ENCODE measurements at regions not wholly inside any gene's neighbourhood (a gene's known extent, or its start where the extent isn't known, plus 50 kb on each side); places are given as distances from the start of the nearest gene placed in this dataset.

DNA sequence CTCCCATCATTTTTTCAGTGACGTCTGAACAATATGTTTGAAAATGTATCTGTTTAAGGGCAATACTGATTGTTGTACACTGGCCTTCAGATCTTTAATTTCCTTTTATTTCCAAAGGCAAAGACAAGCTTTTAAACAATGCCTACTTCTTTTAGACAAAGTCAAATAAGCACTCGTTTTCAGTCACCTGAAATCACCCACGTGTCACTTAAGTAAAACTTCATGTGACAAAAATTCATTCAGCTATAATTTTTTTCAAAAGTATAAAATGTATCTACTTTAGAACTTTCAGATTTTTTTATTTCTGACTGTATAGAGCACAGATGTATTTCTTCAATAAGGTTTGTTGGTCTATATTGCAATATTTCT is 113.5 kb upstream of the BEND6 start:
- peak overlapping the region; percentile 84 for H3K4me3 ChIP-seq (ENCODE audit: low read depth, low read length)
- TF ChIP-seq, protein P1, sequence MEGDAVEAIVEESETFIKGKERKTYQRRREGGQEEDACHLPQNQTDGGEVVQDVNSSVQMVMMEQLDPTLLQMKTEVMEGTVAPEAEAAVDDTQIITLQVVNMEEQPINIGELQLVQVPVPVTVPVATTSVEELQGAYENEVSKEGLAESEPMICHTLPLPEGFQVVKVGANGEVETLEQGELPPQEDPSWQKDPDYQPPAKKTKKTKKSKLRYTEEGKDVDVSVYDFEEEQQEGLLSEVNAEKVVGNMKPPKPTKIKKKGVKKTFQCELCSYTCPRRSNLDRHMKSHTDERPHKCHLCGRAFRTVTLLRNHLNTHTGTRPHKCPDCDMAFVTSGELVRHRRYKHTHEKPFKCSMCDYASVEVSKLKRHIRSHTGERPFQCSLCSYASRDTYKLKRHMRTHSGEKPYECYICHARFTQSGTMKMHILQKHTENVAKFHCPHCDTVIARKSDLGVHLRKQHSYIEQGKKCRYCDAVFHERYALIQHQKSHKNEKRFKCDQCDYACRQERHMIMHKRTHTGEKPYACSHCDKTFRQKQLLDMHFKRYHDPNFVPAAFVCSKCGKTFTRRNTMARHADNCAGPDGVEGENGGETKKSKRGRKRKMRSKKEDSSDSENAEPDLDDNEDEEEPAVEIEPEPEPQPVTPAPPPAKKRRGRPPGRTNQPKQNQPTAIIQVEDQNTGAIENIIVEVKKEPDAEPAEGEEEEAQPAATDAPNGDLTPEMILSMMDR (IDR thresholded peaks at IDR 0.05; ENCODE audit: insufficient read depth, low read depth, low read length): no peak
- DNase-seq (ENCODE audit: low read depth): no peak

DNA sequence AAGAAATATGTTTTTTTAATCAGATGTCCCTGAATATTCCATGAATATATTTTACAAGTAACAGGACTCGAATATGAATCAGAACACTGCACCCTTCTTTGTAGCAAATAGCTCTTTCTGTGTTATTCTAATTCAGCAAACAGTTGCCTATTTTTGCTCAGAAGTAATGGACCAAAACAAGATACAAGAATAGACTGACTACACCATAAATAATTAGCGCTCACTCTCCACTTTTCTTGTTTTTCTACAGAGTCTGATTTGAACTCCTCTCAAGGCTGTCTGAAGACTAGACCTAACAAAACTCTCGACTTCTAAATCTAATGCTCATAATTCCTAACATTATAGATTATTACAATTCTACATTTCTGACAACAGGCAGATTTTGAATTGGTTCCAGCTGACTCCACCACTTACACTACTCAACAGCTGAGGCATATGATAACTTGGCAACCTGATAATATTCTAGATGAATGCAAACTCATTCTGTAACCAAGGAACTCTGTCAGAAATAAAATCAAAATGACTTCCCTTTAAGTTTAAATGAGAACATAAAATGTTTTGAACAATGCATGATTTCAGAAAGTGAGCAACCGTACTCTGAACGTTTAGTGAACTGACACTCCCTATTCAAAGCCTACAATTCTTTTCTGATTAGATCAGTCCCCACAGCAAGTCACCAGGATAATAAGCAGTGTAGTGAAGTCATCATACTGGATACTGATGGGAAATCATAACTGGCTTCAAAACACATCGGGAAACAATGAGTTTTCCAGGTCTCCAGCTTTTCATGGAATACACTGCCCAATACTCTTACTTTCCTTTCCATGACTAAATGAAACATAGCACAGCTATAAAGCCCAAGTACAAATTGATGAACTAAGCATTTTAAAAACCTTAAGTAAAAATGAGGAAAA is 114.2 kb upstream of the BEND6 start:
- H3K4me3 ChIP-seq (ENCODE audit: low read depth, low read length): peak overlapping the region; percentile 84
- DNase-seq (ENCODE audit: low read depth): peak; percentile 59
- TF ChIP-seq, protein P1 (IDR thresholded peaks at IDR 0.05; ENCODE audit: insufficient read depth, low read depth, low read length): no peak

DNA sequence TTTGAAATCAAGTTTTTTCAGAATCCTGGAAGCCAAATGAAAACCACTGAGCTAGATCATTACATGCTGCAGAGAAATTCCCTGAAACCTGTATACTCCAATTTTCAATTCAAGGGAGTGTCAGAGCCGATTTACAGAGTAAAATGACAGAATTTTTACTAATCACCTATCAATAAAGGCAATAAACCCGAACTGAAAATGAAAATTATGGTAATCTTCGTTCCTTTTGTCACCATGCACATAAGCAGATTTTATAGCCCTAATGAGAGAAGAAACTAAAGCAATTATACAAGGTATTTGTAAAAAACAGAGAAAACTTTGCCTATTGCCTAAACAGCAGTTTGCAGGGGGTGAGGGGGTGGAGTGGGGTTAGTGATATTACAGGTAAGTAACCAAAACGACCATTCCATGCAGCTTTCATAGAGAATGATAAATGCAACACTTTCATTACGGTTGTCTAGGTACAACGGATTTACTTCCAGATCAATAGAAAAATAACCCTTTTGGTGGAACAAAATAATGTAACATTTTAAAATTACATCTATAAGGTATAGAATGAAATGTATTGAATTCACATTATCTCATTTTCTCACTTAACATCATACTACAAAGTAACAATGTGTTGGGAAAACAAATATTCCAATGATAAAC is 115.2 kb upstream of the BEND6 start:
- TF ChIP-seq, protein P1 (IDR thresholded peaks at IDR 0.05; ENCODE audit: insufficient read depth, low read depth, low read length): no peak
- DNase-seq (ENCODE audit: low read depth): no peak
- H3K4me3 ChIP-seq (ENCODE audit: low read depth, low read length): no peak overlapping the region

DNA sequence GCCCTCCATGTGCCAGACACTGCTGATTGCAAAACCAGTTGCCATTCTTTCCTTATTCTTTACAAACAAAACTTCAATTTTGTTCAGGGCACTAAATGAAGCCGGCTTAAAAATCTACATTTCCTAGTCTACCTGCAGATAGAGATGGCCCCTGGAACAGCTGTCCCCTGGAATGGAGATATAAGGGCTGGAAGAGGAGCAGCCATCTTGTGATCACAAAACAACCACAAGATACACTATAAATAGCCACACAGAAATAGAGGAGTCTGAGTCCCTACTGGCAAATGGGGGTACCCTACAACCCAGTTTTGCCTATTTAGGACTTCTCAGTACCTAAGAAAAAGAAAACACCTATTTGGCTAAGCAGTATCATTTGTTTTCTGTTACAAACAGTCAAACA is 115.9 kb upstream of the BEND6 start:
- DNase-seq (ENCODE audit: low read depth): no peak
- no peak overlapping the region for H3K4me3 ChIP-seq (ENCODE audit: low read depth, low read length)
- TF ChIP-seq, protein P1 (IDR thresholded peaks at IDR 0.05; ENCODE audit: insufficient read depth, low read depth, low read length): no peak

DNA sequence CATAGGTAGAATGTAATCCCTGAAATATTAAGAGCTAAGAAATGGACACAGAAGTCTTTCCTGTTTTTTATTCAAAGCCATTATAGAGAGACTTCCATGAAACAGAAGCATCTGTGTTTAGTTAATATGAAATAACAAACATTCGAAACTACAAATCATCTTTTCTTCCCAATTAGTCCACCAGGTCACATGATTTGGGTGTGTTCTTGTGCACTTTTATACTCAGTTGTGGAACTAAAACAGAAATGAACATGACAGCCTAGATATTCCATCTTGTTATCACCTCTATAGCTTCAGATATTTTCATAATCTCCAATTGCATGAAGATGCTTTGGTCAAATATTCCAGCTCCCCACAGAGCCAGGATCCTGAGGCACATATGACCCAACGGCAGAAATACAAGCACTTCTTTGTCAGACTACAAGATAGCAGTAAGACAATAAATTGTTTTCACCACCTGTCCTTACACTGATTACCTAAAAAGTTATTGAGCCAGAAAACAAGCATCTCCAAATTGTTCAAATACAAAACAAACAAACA is 116.8 kb upstream of the BEND6 start:
- TF ChIP-seq, protein P1 (IDR thresholded peaks at IDR 0.05; ENCODE audit: insufficient read depth, low read depth, low read length): no peak
- DNase-seq (ENCODE audit: low read depth): peak; percentile 45
- H3K4me3 ChIP-seq (ENCODE audit: low read depth, low read length): no peak overlapping the region

DNA sequence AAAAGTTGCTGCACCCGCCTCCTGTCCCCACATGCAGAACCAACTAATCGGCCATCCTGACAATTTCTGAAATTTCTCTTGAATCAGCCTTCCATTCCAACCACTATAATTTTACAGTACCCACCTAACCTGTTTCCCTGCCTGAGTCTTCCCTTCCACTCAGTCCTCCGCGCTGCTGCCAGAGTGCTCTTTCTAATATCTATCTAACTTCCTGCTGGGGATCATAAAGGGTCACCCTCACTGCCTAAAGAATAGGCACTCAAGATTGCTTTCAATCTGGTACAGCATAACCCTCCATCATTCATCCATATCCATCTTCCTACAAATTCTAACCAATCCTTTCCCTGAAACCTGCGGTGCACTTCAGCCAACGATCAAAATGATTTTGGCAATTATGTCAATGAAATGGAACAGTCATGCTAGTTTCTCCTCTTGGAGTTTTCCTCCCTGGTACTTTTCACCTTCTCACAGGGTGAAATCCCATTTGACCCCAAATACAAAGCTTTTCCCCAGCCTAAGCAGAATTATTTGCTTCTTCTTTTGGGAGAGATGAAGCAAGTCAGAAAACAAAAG is 117.5 kb upstream of the BEND6 start:
- TF ChIP-seq, protein P1 (IDR thresholded peaks at IDR 0.05; ENCODE audit: insufficient read depth, low read depth, low read length): no peak
- no peak for DNase-seq (ENCODE audit: low read depth)
- no peak overlapping the region for H3K4me3 ChIP-seq (ENCODE audit: low read depth, low read length)
